Right lobe of liver (tissue), 4 donors: ENCODE measurements at regions not wholly inside any gene's neighbourhood (a gene's known extent, or its start where the extent isn't known, plus 50 kb on each side); places are given as distances from the start of the nearest gene placed in this dataset.

Experiments
- CTCF ChIP-seq, 4 donors: fragments of 200-600 bp in 3 of 4; fragments of 450-650 bp in 1 of 4; IDR thresholded peaks; one replicate each; pipeline versions ENCODE4 v1.5.1 to v1.8.0; 2016 to 2022; ENCODE audit warnings: antibody characterized with exemption in 4 of 4, mild to moderate bottlenecking in 2 of 4
- POLR2A ChIP-seq: fragments of 450-650 bp; IDR thresholded peaks from one replicate; pipeline ENCODE4 v1.6.1; 2017; ENCODE audit warnings: antibody characterized with exemption, mild to moderate bottlenecking
- donor health status: DM: no; HTN: no; CAD: no.
- donor health status: DM: no; HTN: no; CAD: no.
- donor health status: DM: no; HTN: yes; CAD: no.

GRCh38 chr10:8350250-8350967 is 295.9 kb downstream of the GATA3 start:
- TF ChIP-seq CTCF (IDR thresholded peaks at IDR 0.05) (no peak), POLR2A (no peak)
